Heart right ventricle (tissue), 16 donors: ENCODE measurements at regions not wholly inside any gene's neighbourhood (a gene's known extent, or its start where the extent isn't known, plus 50 kb on each side); places are given as distances from the start of the nearest gene placed in this dataset.

ENCODE experiments used
- ATAC-seq, 8 donors: fragments of 200-7000 bp; cut with Tn5 transposase; one replicate each; pipeline ENCODE4 v1.9.1; 2020; ENCODE audit warnings: mild to moderate bottlenecking in 8 of 8, moderate library complexity in 8 of 8, moderate number of reproducible peaks in 1 of 8
- DNase-seq, 2 donors: peaks; one replicate each; pipeline ENCODE4 v3.0.0-alpha.2; 2020
- H3K27ac ChIP-seq, 10 donors: fragments of 200-600 bp; sonication (generic) in 2 of 10; one replicate each; pipeline versions ENCODE4 v1.5.0 to v1.8.0; 2020 to 2022; ENCODE audit warnings: mild to moderate bottlenecking in 3 of 10
- H3K27me3 ChIP-seq, 7 donors: fragments of 200-600 bp; one replicate each; pipeline ENCODE4 v1.8.0; 2021 to 2022; ENCODE audit warnings: mild to moderate bottlenecking in 2 of 7
- H3K36me3 ChIP-seq, 9 donors: fragments of 200-600 bp; sonication (generic) in 1 of 9; one replicate each; pipeline versions ENCODE4 v1.5.0 to v1.8.0; 2020 to 2022; ENCODE audit warnings: mild to moderate bottlenecking in 2 of 9
- H3K4me1 ChIP-seq, 9 donors: fragments of 200-600 bp; sonication (generic) in 1 of 9; one replicate each; pipeline versions ENCODE4 v1.5.0 to v1.8.0; 2020 to 2022; ENCODE audit warnings: mild to moderate bottlenecking in 4 of 9
- H3K4me3 ChIP-seq, 10 donors: fragments of 200-600 bp; sonication (generic) in 2 of 10; one replicate each; pipeline versions ENCODE4 v1.5.0 to v1.8.0; 2020 to 2022; ENCODE audit warnings: mild to moderate bottlenecking in 7 of 10, moderate library complexity in 2 of 10
- H3K9me3 ChIP-seq, 11 donors: fragments of 200-600 bp in 10 of 11; sonication (generic) in 2 of 11; one replicate each; pipeline versions ENCODE4 v1.5.0 to v1.8.0; 2013 to 2022; ENCODE audit warnings: mild to moderate bottlenecking in 2 of 11, control low read depth in 1 of 11, moderate library complexity in 1 of 11
- WGBS, 2 donors: extraction: QIAGEN DNeasy Blood & Tissue Kit; methylation state at CpG; one replicate each; pipeline ENCODE4 v1.1.7; 2013; ENCODE audit warnings: inconsistent platforms in 1 of 2; 5-methylcytosine and 5-hydroxymethylcytosine counted together
- intact Hi-C, 10 donors: fragments of 100-400 bp; cut with DNase I; formaldehyde crosslinking; loops; one replicate each; pipeline versions ENCODE4 v1.11.1 to v1.14.2; 2022
- TF ChIP-seq, protein P1 (sequence below), 9 donors: fragments of 200-600 bp; sonication (generic) in 2 of 9; IDR thresholded peaks; one replicate each; pipeline versions ENCODE4 v1.5.0 to v1.8.0; 2021 to 2022; ENCODE audit warnings: antibody characterized with exemption in 9 of 9, mild to moderate bottlenecking in 5 of 9, moderate library complexity in 1 of 9
- donor health status: Arrhythmogenic right ventricular cardiomyopathy.
- donor health status: ischemic (EF 13 %, LVEDD 7.1; RV severe dilation, severe dysfunction).
- donor health status: healthy with polysubstance abuse.
- donor health status: DM: no; HTN: yes; CAD: no.
- donor health status: DM: no; HTN: no; CAD: no.
- donor health status: ischemic (EF 25% LVEDD 6.9; RV normal size, moderate dysfunction).
- donor health status: ischemic (EF 25% LVEDD 5.7; RV mildly dilated, moderate dysfunction).
- donor health status: healthy.
- donor health status: DM: yes; HTN: yes; CAD: no.
- donor health status: Ischemic cardiomyopathy.
- donor health status: ischemic (EF 35%, LVEDD 5.7; RV mildly dilated, moderate dysfunction).
- donor health status: nonischemic (EF 11% LVEDD 7.7; RV severe dilation, severe dysfunction).
- donor health status: DM: yes; HTN: yes; CAD: no.
- donor health status: PGD.
- donor health status: ischemic (EF 29% LVEDD 5.4; RV normal size, mild dysfunction).
- donor health status: nonischemic (EF 23%, LVEDD 6.1; RV moderate dilation, normal function).

DNA sequence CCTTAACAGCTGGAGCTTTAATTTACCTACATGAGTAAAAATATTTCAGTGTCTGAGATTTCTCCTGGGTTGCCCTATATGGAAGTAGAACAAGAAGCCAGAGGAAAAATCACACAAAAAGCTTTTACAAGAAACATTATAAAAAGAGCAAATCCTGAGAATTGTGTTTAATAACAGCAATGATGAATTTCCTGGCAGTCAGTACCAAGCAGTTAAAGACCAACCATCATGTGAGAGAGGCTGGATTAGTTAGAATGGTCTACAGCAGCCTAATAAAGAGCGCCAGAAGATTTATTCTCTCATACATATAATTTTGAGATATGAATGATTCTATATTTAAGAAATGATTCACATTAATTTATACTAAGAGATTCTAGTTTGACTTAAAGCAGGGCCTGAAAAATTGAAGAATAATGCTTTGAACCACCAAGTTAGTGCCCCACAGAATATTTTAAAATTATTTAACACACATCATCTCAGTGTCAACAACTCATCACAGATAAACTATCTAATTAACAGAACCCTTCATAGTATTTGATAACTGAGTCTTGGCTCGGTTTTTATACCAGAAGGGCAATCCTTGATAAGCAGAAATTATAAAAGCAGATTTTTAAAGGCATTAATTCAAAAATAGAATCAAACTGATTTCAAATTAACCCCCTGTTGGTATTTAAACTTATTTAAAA, 59.9 kb upstream of the DPH6 start:
- WGBS, 2 donors, result 40 to 56% methylated on average over 2 of the region's 2 CpGs
- no peak for DNase-seq
- H3K36me3 ChIP-seq, result no peaks in the 10 kb centered on the region
- ATAC-seq, result no peak
- TF ChIP-seq, protein P1, sequence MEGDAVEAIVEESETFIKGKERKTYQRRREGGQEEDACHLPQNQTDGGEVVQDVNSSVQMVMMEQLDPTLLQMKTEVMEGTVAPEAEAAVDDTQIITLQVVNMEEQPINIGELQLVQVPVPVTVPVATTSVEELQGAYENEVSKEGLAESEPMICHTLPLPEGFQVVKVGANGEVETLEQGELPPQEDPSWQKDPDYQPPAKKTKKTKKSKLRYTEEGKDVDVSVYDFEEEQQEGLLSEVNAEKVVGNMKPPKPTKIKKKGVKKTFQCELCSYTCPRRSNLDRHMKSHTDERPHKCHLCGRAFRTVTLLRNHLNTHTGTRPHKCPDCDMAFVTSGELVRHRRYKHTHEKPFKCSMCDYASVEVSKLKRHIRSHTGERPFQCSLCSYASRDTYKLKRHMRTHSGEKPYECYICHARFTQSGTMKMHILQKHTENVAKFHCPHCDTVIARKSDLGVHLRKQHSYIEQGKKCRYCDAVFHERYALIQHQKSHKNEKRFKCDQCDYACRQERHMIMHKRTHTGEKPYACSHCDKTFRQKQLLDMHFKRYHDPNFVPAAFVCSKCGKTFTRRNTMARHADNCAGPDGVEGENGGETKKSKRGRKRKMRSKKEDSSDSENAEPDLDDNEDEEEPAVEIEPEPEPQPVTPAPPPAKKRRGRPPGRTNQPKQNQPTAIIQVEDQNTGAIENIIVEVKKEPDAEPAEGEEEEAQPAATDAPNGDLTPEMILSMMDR (IDR thresholded peaks at IDR 0.05), result no peak
- peaks cover 0 to 24% (median 16%) of the 10 kb centered on the region in 9 donors for H3K4me1 ChIP-seq
- H3K27me3 ChIP-seq, result no peaks in the 10 kb centered on the region
- intact Hi-C loops, result loop anchor here in 1 of 10 donors (10.0 kb wide), 1 partner anchor 59 kb away; no protein-coding TSS in a partner anchor
- peak overlapping the region in 5 of 10 donors; percentile 1 to 39 (median 11) for H3K27ac ChIP-seq
- H3K9me3 ChIP-seq, result peaks cover 0 to 10% (median 0%) of the 10 kb centered on the region in 11 donors
- no peak overlapping the region for H3K4me3 ChIP-seq

DNA sequence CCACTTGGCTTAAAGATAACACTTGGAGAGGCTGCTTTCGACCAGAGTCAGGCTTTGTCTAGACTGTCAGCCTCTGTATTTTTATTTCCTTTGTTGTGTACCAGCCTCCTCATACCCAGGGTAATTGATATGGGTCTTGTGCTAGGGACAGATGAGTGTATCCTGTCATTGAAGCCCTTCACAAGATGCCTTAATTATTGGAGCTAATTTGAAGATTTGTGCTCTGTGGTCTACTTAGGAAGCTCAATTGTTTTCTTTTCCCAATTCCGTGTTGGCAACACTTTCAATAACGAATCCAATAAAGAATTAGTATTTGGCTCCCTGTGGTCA, 60.5 kb upstream of the DPH6 start:
- no peak for DNase-seq
- Histone ChIP-seq H3K9me3 (peaks cover 0 to 10% (median 0%) of the 10 kb centered on the region in 11 donors), H3K36me3 (no peaks in the 10 kb centered on the region), H3K4me3 (no peak overlapping the region), H3K4me1 (peaks cover 0 to 24% (median 16%) of the 10 kb centered on the region in 9 donors), H3K27me3 (no peaks in the 10 kb centered on the region), H3K27ac (peak overlapping the region in 4 of 10 donors; percentile 9 to 39 (median 14))
- WGBS, 2 donors, result 45 to 47% methylated on average over 3 of the region's 3 CpGs
- intact Hi-C loops, result loop anchor here in 1 of 10 donors (10.0 kb wide), 1 partner anchor 58 kb away; no protein-coding TSS in a partner anchor
- no peak for ATAC-seq
- TF ChIP-seq, protein P1 (IDR thresholded peaks at IDR 0.05), result no peak

DNA sequence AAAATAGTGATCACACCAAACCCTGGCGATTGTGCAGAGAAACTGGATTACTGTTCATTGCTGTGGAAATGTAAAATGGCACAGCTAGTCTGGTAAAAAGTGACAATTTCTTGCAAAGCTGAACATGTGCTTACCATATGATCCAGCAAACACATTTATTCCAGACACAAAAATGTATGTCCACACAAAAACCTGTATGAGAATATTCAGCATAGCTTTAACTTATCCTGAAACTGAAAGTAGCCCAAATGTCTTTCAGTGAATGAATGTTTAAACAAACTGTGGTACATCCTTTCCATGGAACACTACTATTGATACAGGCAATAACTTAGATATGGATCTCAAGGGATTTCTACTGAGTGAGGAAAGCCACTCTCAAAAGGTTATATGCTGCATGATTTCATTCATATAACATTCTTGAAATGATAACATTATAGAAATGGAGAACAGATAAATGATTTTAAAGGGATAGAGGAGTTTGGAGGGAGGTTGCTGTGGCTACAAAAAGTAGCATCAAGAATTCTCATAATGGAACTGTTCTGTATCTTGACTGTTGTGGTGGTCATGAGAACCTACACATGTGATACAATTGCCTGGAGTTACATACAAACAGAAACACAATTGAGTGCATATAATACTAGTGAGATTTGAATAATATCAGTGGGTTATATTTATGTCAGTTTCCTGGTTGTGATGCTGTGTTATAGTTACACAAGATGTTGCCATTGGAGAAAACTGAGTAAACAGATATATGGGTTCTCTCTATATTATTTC, 70.7 kb upstream of the DPH6 start:
- intact Hi-C loops, result no loop called here
- no peaks in the 10 kb centered on the region for H3K36me3 ChIP-seq

More for the DNA sequence above, 70.7 kb upstream of the DPH6 start:
- ATAC-seq (no peak), DNase-seq (no peak)
- Histone ChIP-seq H3K27me3 (no peaks in the 10 kb centered on the region), H3K4me3 (no peak overlapping the region), H3K27ac (no peak overlapping the region), H3K4me1 (peaks cover 0 to 13% (median 6%) of the 10 kb centered on the region in 9 donors), H3K9me3 (peaks cover 0 to 10% (median 0%) of the 10 kb centered on the region in 11 donors)
- TF ChIP-seq, protein P1 (IDR thresholded peaks at IDR 0.05), result no peak
- 89 to 95% methylated on average over 1 of the region's 1 CpG for WGBS, 2 donors
